ENCODE measurements at regions not wholly inside any gene's neighbourhood (a gene's known extent, or its start where the extent isn't known, plus 50 kb on each side); places are given as distances from the start of the nearest gene placed in this dataset.

DNA sequence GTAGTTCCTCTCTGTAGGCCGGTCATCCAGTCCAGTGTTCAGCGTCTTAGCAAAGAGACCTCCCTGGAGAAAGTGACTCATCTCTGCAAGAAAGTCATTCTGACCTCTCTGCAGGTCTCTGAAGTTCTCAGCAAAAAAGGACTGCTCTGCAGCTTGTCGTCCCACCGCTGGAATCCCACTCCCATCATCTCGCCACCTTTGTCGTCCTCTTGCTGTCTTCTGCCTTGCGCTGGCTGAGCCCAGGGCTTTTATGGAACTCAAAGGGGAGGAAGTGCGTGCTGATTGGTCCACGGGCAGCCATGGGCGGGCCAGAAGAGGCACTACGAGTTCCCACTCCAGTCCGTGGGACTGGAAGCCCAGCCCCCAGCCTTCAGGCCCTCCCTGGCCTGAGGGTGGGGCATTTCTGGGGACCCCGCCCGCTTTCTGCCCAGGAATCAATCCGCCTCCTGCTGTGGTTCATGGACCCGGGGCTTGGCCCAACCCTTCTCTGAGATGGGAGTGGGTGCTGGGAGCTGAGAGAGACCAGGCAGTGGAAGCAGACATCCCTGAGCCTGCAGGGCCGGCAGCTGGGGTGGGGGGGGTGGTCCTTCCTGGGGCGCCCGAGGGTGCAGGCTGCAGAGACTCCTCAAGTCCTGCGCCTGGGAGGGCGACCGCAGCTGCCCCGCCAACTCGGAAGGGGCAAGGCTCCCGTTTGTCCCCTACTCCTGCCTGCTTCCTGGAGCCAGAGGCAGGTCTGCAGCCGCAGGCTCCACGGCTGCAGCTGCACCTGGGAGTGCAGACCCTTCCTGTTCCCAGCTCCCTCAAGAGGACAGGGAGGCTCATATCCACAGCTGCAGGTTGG, 660.7 kb upstream of the RAB6C start:
- H3K4me3 ChIP-seq (ENCODE audit: low read length): no peak overlapping the region
- TF ChIP-seq, protein P1, sequence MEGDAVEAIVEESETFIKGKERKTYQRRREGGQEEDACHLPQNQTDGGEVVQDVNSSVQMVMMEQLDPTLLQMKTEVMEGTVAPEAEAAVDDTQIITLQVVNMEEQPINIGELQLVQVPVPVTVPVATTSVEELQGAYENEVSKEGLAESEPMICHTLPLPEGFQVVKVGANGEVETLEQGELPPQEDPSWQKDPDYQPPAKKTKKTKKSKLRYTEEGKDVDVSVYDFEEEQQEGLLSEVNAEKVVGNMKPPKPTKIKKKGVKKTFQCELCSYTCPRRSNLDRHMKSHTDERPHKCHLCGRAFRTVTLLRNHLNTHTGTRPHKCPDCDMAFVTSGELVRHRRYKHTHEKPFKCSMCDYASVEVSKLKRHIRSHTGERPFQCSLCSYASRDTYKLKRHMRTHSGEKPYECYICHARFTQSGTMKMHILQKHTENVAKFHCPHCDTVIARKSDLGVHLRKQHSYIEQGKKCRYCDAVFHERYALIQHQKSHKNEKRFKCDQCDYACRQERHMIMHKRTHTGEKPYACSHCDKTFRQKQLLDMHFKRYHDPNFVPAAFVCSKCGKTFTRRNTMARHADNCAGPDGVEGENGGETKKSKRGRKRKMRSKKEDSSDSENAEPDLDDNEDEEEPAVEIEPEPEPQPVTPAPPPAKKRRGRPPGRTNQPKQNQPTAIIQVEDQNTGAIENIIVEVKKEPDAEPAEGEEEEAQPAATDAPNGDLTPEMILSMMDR (conservative IDR thresholded peaks at IDR 0.05; ENCODE audit: low read length): no peak
- no peak for DNase-seq (ENCODE audit: low read depth)

DNA sequence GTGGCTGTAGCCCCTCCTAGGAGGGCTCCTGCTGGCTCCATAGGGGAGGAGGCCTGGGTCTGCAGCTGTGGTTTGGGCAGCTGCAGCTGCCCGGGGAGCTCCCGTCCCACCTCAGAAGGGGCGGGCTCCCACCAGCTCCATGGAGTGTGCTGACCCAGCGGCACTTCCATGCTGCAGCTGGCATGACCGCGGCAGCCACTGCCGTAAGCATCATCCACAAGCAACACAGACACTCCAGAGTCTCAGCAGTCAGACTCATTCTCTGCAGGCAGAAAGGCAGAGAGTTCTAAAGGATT, 660.1 kb upstream of the RAB6C start:
- TF ChIP-seq, protein P1 (conservative IDR thresholded peaks at IDR 0.05; ENCODE audit: low read length): no peak
- no peak for DNase-seq (ENCODE audit: low read depth)
- H3K4me3 ChIP-seq (ENCODE audit: low read length): no peak overlapping the region

DNA sequence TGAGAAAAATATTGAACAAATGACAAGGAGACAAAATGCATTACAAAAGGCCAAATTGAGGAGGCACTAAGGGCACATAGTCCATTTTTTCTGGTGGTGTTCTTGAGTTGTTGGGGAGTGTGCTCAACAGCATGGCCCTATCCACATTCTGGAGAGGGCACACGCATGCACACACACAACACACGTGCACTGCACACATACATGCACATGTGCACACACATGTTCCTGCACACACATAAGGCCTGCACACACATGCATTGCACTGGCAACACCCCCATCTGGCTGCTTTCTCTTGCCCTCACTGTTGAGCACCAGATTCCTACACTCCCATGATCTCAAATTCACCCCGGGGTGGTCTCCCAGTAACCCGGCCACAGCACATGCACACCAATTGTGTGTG, 659.2 kb upstream of the RAB6C start:
- TF ChIP-seq, protein P1 (conservative IDR thresholded peaks at IDR 0.05; ENCODE audit: low read length): no peak
- DNase-seq (ENCODE audit: low read depth): no peak

DNA sequence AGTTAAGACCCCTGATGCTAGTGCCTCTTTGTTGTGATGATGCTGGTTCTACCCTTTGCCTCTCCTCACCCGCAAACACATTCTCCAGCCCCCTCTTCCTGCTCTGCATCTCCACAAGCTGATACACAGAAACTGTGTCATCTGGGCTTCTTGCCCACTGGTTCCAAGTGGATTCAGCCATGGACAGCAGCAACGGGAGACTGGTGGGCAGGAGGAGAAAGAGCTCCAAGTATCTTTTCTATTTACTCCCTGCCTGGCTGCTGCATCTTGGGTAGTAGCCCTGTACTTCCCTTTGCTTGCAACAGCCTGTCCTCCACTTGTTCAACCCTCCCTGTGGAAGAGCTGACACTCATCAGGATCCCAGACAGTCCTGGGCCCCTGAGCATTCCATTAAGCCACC, 655.1 kb upstream of the RAB6C start:
- no peak overlapping the region for H3K4me3 ChIP-seq (ENCODE audit: low read length)
- TF ChIP-seq, protein P1 (conservative IDR thresholded peaks at IDR 0.05; ENCODE audit: low read length): no peak
- no peak for DNase-seq (ENCODE audit: low read depth)

More for the DNA sequence above, 659.2 kb upstream of the RAB6C start:
- no peak overlapping the region for H3K4me3 ChIP-seq (ENCODE audit: low read length)

DNA sequence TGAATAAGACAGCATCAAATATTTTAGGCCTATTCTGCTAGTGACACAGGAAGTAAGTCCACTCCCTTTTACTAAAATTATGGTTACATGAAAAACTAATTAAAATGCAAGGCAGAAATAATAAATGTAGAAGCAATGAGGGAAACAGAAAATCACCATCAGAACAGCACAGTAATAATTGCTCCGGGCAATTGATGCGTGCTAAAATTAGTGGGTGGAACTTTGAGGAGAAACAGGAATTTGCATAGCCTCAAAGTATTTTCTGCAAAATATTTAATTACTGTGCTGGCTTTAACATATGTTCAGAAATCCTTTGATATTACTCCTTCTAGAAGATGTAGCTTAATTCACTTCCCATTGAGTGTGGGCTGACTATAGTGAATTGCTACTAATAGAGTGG, 654.3 kb upstream of the RAB6C start:
- DNase-seq (ENCODE audit: low read depth): no peak
- H3K4me3 ChIP-seq (ENCODE audit: low read length): no peak overlapping the region
- TF ChIP-seq, protein P1 (conservative IDR thresholded peaks at IDR 0.05; ENCODE audit: low read length): no peak

DNA sequence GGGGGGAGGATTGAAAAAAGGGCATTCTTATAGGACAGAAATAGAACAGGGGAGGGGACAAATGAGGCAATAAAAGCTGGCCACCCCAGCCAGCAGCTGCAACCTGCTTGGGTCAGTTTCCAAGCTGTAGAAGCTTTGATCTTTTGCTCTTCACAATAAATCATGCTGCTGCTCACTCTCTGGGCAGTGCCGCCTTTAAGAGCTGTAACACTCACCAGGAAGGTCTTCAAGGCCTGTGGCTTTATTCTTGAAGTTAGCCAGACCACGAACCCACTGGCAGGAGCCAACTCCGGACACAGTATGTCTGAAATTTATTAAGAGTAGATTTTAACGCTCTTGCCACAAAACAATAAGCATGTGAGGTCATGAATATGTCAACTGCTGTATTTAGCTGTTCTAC, 649.9 kb upstream of the RAB6C start:
- TF ChIP-seq, protein P1 (conservative IDR thresholded peaks at IDR 0.05; ENCODE audit: low read length): no peak
- DNase-seq (ENCODE audit: low read depth): no peak
- H3K4me3 ChIP-seq (ENCODE audit: low read length): no peak overlapping the region

DNA sequence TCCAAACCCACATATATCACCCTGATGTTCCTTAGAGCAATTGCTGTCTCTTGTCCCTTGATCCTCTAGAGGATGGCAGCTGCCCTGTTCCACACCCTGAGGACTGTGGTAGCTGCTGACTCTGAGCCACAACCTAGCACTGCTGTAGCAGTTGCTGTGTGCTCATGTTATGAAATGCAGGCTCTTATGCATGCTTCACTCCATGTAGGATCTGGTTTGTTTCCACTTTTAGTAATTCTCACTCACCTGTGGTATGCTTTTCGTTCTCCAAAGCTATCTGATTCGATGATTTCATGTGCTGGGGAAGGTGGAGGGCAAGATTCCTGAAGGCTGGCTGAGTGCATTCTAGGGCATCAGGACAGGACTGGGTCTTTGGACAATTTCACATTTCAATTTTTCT, 649.0 kb upstream of the RAB6C start:
- DNase-seq (ENCODE audit: low read depth): no peak
- TF ChIP-seq, protein P1 (conservative IDR thresholded peaks at IDR 0.05; ENCODE audit: low read length): no peak
- H3K4me3 ChIP-seq (ENCODE audit: low read length): no peak overlapping the region

All from AG10803 (cell line).